Epithelial cell of prostate (primary cell): ENCODE measurements at regions not wholly inside any gene's neighbourhood (a gene's known extent, or its start where the extent isn't known, plus 50 kb on each side); places are given as distances from the start of the nearest gene placed in this dataset.
"Not testable (repeated sequence)": the region's sequence is repeated elsewhere in the genome, so short reads cannot be mapped to it uniquely, and the experiment has no call there.

Experiments
- DNase-seq: peaks from one replicate; pipeline ENCODE4 v3.0.0-alpha.2; 2011; ENCODE audit warnings: low read depth, low spot score
- H3K27ac ChIP-seq: fragments of 450-650 bp; 2 replicates; pipeline ENCODE4 v1.5.1; 2017; ENCODE audit warnings: mild to moderate bottlenecking

DNA sequence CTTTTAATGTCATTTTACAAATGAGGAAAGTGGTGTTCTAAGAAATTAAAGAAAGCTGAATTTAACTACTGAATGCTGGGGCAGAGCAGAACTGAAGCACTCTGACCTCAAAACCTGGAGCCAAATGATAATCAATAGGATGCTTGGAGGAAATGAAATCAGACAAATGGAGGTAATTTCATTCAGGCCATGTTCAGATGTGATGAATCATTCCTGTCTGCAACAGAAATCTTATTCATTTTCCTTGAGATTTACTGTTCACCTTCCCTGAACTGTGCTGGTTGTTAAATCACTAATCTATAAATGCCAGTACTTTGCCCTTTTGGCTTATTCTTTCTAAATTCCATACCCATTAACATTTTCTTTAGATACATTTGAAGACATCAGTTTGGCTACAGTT, 85.6 kb upstream of the SNX7 start:
- no peak for DNase-seq
- H3K27ac ChIP-seq = no peak overlapping the region

DNA sequence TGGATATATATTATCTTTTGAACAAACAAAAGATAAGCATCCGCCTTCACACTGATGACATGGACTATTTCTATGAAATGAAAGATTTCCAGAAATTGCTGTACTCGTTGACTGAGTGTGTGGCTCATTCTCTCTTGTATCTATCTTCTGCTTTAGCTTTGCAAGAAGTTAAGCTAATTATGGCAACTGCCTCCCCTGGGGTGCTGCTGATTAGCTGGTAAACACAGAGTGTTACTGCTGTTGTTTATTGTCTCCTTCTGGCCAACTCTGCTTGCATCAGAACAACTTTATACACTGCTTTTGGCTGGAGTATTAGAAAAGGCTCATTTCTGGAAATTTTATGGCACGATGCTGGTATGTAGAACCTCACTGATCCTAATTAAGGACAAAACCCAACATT, 95.6 kb upstream of the SNX7 start:
- no peak for DNase-seq

DNA sequence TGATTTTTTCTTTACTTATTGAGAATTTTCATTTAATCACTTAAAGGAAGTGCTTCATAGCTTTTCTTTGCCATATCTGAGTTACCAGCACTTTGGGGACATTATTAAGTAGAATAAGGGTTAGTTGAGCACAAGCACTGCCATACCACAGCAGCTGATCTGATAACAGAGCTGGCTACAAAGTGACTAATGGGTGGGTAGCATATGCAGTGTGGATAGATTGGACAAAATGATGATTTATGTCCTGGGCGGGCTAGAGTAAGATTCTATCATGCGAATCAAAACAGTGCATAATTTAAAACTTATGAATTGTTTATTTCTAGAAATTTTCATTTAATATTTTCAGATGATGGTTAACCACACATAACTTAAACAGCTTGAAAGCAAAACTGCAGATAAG, 102.2 kb upstream of the SNX7 start:
- no peak for DNase-seq
- no peak overlapping the region for H3K27ac ChIP-seq

More for the DNA sequence above, 95.6 kb upstream of the SNX7 start:
- H3K27ac ChIP-seq = no peak overlapping the region

DNA sequence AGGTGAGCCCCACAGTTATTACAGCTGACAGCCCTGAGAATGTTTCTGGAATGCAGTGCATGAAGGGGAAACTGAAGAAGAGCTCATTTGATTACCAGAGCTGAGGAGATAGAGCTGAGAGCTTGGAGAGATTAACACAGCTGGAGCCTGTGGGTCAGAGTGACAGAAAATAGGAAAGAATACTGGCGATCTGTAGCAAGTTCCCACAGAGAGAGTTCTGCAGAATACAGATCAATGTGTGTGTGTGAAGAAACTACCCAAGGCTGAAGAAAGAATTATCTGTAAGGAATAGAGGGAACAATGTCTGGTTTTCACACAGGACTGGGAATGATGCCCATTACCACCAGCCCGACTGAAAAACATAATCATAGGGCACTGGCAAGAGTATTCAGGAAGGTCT, 103.6 kb upstream of the SNX7 start:
- H3K27ac ChIP-seq = no peak overlapping the region
- no peak for DNase-seq

DNA sequence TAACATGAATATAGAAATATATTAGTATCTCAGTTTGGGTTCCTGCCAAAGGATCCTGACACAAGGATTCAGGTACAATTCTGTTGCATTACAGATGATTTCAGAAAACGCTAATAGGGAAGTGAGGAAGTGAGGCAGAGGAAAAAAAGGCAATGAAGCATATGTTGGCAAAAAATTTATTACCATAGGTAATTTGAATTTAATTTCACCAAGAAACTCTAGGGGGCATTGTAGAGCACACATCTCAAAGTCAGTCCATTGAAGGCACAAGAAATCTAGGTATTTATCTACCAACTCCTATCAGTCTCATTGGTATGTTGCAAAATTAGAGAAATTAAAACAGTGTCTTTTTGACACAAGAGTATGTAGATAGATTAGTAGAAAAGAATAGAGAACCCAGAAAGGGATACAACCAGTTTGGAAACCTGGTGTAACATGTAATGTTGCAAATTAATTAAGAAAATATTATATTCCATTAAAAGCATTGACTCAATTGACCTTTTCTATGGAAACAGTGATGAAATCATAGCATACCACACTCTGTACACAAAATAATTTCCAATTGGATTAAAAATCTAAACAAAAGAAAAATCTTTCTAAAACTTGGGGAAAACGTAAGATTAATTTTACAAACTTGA, 104.9 kb upstream of the SNX7 start:
- H3K27ac ChIP-seq = no peak overlapping the region
- DNase-seq = no peak

DNA sequence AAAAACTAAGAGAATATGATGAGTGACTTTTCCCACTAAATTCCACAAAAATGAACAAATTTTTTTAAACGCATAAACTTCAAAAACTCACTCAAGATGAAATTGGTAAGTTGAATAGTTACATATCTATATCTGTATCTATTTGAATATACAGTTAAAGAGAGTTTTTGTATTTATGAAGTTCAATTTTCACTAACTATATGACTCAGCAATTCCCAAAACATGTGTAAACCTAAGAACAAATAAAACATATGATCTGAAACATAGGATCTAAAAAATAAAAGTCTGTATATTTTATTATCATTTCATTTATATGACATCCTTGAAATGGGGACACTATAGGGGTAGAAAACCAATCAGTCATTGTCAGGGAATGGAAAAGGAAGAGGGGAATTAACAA, 105.7 kb upstream of the SNX7 start:
- H3K27ac ChIP-seq = no peak overlapping the region
- no peak for DNase-seq

DNA sequence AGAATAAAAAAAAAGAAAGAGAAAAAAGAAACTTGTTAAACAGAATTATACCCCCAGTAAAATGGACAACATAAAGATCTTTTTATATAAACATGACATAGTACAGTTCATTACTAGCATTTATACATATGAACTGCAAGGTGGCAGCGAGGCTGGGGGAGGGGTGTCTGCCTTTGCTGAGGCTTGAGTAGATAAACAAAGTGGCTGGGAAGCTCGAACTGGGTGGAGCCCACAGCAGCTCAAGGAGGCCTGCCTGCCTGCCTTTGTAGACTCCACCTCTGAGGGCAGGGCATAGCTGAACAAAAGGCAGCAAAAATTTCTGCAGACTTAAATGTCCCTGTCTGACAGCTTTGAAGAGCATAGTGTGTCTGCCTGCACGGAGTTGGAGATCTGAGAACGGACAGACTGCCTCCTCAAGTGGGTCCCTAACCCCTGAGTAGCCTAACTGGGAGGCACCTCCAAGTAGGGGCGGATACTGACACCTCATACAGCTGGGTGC, 108.9 kb upstream of the SNX7 start:
- DNase-seq, H3K27ac ChIP-seq: not testable (repeated sequence)

DNA sequence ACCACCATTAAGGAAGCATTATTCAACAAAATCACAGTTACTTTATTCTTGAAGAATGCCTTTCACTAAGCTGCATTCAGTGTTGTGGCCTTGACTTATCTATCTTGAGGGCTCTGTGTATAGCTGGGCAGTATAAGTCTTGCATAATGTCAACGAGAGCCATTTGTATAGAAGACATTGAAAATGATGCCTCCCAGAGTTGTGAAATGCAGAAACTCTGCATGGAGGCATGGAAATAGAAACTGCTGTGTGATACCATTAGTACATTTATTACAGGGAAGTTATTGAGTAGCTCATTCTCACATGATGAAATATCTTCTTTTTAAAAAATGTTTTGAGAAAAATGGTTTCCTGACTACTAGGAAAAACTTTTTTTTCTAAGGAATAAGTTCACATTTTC, 111.4 kb upstream of the SNX7 start:
- H3K27ac ChIP-seq = no peak overlapping the region
- no peak for DNase-seq

DNA sequence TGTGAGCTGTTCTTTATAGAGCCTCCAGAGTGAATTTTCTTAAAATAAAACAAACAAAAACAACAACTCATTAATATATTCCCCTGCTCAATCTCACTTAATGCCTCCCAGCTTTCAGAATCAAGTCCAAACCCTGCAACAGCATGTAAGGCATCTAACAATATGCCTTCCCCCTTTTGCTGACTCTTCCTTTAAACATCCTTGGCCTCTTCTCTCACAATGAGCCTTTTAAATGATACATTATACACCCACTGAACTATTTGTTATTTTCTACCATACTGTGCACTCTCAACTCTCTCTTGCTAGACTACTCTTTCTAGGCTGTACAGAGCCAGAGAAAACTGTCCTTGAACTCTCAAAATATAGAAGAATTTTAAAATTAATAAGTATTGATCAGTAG, 115.2 kb upstream of the SNX7 start:
- H3K27ac ChIP-seq = no peak overlapping the region
- no peak for DNase-seq

DNA sequence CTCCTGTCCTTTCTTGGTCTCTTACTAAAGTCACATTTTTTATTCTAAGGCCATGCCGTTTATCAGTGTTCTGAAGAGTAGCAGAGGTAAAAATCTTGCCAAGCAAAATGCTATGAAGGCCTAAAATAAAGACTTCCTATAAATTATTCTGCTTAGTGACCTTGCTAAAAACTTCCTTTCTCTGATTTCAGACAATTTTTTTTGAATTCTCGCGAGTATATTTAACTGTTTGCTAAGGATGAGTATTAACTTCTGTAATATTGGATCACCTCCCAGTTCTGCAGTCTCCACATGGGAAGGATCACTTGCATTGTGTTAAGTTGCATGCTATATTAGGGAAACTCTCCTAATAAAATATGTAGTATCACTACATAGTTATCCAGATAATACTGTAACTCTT, 123.4 kb upstream of the SNX7 start:
- DNase-seq = no peak
- H3K27ac ChIP-seq = no peak overlapping the region

DNA sequence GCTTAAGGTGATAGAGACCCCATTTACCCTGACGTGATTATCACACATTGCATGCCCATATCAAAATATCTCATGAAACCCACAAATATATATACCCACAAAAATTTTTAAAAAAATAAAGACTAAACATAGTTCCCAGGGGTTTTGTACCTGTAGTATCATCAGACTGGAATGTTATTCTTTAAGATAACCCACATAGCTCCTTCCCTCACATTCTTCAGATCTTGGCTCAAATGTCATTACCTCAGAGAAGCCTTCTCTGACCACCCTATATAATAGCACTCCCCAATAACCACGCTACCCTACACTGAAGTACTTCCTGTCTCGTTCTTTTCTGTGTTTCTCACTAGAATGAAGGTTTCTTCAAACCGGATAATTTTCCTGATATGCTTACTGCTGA, 138.3 kb upstream of the SNX7 start:
- DNase-seq = no peak
- no peak overlapping the region for H3K27ac ChIP-seq

DNA sequence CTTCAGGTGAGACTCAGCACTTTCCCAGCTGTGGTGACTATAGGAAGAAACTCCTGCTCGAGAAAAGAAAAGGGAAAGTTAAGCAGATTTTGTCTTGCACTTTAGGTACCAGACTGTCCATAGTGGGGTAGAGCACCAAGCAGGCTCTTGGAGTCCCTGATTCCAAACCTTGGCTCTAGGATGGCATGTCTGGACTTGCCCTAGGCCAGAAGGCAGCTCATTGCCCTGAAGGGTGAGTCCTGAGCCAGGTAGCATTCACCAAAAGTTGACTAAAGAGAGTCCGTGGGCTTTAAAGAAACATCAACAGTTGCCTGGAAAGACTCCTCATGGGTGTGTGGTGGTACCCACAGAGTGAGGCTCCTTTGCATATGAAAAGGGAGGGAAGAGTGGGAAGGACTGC, 145.2 kb upstream of the SNX7 start:
- no peak for DNase-seq
- H3K27ac ChIP-seq = no peak overlapping the region

DNA sequence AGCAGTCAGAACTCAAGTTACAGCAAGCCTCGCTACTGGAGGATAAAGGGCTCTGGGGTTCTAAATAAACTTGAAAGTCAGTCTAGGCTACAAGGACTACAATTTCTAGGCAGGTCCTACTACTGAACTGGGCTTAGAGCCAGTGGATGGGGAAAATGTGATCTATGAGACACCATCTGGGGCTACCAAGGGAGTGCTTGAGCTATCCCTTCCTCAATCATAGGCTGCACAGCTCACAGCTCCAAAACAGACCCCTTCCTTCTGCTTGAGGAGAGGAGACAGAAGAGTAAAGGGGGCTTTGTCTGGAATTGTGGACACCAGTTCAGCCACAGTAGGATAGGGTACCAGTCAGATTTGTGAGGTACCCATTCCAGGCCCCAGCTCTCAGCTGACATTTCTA, 145.8 kb upstream of the SNX7 start:
- no peak overlapping the region for H3K27ac ChIP-seq
- DNase-seq = no peak

DNA sequence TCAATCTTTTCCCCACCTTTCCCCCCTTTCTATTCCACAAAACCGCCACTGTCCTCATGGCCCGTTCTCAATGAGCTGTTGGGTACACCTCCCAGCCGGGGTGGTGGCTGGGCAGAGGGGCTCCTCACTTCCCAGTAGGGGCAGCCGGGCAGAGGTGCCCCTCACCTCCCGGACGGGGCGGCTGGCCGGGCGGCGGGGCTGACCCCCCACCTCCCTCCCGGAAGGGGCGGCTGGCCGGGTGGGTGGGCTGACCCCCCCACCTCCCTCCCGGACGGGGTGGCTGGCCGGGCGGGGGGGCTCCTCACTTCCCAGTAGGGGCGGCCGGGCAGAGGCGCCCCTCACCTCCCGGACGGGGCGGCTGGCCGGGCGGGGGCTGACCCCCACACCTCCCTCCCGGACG, 149.3 kb upstream of the SNX7 start:
- not testable (repeated sequence) for H3K27ac ChIP-seq

DNA sequence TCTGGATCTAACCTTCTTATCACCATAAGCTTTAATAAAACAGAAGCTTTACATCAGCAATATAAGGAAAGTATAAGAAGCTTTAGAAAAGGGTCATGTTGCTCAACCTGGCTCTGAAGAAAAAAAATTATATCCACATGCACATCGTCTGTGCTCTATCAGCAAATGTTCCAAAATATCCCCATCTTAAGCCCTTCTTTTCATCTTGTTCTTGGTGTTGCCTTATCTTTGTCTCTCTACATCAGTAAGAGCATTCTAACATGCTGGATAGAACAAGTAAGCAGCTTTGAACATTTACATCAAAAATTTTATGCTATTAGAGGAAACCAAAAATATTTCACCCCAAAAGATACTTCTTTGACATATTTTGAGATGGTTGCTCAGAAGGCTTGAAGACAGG, 157.8 kb upstream of the SNX7 start:
- DNase-seq = no peak
- H3K27ac ChIP-seq = no peak overlapping the region

More for the DNA sequence above, 149.3 kb upstream of the SNX7 start:
- DNase-seq = not testable (repeated sequence)

DNA sequence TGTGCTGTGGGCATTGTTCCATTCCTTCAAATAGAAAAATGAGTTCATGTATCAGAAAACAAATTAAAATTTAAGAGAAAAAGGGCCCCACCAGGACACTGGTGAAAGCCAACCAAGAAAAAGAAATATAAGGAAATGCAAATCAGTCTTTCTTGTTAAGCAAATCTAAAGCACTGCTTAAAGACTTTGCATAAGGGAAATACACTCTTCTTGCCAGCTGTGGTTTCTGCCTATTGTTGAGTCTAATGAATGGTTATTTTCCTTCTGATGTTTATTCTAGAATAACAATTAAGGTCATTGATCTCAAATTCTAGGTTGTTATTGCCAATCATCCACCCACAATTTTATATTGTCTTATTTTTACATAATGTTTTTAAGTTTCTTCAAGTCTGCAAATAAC, 158.6 kb upstream of the SNX7 start:
- DNase-seq = no peak
- H3K27ac ChIP-seq = no peak overlapping the region

DNA sequence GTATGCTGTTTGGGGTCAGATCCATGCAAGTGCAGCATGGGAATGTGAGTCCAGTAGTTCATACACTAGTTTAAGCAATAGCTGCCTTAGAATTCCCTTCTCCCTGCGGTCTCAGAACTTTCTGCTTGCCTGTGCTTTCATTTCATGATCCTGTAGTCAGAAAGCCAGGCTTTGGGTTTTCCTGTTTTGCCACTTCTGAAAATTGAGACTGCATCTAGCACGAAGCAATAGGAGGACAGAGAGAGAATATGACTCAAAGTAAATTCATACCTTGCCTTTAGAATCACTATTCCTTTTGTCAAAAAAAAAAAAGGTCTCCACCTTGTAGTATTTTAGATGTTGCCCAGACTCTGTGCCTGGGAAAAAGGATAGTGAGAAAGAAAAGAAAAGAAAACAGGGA, 161.2 kb upstream of the SNX7 start:
- no peak for DNase-seq
- no peak overlapping the region for H3K27ac ChIP-seq

DNA sequence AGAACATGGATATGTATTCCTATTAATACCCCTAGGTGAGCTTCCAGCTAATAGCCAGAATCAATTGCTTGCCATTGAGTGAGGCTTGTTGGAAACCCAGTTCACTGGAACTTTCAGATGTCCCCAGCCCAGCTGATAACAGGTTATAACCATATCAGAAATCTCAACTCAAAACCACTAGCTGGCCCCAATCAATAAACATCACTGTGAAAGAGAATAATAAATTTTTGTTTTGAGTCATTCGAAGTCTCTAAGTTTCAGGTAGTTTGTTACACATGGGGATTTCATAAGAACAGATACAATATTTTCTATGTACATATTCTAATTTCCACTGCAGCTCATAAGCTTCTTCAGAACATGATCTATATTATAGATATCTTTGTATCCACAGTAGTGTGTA, 162.9 kb upstream of the SNX7 start:
- no peak overlapping the region for H3K27ac ChIP-seq
- no peak for DNase-seq

DNA sequence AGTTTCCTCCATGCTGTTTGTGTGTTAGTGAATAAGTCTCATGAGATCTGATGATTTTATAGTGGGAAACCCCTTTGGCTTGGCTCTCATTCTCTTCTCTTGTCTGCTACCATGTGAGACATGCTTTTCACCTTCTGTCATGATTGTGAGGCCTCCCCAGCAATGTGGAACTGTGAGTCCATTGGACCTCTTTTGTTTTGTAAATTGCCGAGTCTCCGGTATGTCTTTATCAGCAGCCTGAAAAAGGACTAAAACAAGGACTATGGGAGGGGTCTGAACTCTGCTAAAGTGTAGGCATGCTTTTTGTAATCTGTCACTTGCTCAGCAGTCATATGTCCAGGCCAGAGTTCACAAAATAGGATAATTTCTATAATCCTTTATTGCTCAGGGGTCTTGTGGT, 164.0 kb upstream of the SNX7 start:
- DNase-seq = no peak

DNA sequence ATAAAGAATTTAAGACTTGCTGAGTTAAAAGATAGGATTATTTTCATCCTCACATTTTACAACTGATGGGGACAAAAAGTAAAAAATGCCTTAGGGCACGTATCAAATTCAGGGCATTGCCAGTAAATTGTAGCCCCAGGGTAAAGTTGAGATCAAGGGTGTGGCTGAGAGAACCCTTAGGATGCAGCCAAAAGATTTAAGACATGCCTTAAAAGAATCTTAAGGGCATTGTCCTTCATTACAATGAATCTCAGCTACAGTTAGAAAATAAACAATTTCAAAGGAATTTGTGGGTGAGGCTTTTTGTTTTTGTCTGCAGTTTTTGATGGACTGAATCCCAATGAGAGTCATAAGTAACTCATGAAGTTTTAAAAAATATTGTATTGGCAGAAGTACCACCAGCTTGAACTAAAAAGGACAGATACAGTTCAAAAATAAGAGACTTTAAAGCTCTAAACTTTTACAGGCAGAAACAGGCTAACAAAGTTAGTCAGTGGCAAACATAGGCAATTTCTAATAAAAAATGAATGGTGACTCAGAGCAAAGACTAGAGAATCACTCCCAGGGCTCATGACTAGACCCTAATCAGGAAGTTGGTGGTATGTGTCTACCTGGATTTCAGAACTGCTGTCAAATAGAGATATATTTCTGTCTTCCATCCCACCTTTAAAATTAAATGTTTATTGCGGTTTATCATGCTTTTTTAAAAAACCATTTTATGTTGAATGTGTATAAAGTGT, 165.1 kb upstream of the SNX7 start:
- H3K27ac ChIP-seq = peak overlapping the region; percentile 18
- peak; percentile 33 for DNase-seq

More for the DNA sequence above, 164.0 kb upstream of the SNX7 start:
- no peak overlapping the region for H3K27ac ChIP-seq

DNA sequence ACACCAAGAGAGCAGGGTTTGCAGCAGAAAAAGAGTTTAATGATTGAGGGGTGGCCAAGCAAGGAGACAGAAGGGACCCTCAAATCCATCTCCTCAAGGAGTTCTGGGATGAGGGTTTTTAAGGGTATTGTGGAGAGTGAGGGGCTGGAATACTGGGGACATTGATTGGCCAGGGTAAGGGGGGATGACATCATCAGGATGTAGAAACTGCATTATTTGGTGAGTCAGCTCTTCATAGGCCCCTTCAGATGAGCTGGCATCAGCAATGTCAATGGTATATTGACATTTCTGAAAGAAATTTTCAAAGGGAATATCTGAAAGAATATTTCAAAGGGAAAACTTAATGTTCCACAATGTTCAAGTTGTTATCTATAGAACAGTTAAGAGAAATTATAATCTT, 168.1 kb upstream of the SNX7 start:
- no peak overlapping the region for H3K27ac ChIP-seq
- no peak for DNase-seq

DNA sequence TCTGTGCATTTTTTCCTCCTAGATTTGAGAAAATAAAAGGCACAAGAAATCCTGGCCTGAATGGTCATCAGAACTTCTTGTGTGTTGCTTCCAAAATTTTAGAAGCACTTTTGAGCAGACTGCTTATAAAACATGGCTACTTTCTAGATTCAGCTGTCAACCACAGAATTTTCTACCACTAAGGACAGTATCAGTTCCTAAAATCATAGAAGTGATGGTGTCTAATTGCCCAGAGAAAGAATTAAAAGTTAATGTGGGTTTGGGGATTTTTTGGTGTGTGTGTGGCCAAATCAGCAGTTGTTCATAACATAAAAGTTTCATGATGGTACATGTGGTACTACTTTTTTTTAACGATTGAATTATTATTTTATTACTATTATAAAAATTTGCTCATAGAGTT, 171.4 kb upstream of the SNX7 start:
- DNase-seq = no peak
- no peak overlapping the region for H3K27ac ChIP-seq
